ENCODE measurements at regions not wholly inside any gene's neighbourhood (a gene's known extent, or its start where the extent isn't known, plus 50 kb on each side); places are given as distances from the start of the nearest gene placed in this dataset.

DNA sequence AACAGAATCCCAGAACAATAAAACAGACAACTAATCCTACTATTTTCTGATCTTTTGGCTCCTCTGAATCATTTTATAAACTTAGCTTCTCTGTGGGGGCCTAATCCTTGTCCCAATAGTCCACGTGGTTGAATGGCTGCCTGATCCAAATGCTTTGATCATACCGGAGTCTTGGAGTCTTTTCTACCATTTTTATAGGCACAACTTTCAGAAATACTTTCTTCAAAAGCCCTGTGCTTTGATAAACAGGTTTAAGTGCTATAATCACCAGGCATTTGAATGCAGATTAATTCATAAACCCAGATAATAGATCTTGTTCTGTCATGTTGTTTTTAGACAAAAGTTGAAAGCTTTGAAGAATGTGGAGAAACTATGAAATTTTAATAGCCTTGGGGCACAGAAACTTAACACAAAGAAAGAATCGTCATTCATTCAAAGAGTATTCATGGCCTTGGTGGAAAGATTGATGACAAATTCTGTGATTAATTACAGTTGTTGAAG lies 163.7 kb downstream of the AHR start:
- TF ChIP-seq POLR2AphosphoS5 (IDR thresholded peaks at IDR 0.05; ENCODE audit: low read depth, low read length) (no peak), POLR2A (IDR thresholded peaks at IDR 0.05; ENCODE audit: low read depth, low read length) (no peak)
